ENCODE measurements at regions not wholly inside any gene's neighbourhood (a gene's known extent, or its start where the extent isn't known, plus 50 kb on each side); places are given as distances from the start of the nearest gene placed in this dataset.
"Not testable (repeated sequence)": the region's sequence is repeated elsewhere in the genome, so short reads cannot be mapped to it uniquely, and the experiment has no call there.

DNA sequence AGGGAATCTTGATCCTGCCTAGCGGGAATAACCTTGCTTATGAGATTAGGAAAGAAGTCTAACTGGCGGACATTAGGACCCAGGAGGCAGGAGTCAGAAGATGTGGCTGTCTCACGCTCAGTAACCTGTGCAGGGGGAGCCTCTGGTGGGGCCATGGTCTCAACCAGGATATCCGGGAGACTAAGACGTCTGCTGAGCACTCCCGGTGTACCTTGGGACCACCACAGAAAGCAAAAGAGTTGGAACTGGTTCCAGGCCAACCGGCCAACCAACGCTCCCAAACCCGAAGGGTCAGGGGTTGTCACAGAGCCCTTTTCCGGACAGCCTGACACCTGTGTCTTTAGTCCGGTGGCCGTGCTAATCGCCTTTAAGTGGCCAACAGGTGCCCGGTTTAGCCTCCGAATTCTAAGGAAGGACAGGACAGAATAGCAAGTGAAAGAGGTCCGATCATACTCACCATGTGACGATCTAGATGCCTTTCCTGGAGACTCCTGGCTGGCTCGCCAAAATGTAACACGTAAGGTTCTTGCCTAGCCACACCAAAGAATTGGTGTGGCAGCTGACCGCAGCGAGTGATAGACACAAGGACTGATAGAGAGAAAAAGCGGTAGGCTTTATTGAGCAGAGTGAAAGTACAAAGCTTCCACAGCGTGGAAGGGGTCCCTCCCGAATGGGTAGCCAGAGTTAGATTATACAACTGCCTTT, 103.9 kb upstream of the DIAPH3 start:
- Histone ChIP-seq H3K27me3 (ENCODE audit: insufficient read depth, insufficient read length) (no peaks in the 10 kb centered on the region), H3K9ac (ENCODE audit: insufficient read length, low read depth) (no peak overlapping the region), H3K4me3 (ENCODE audit: insufficient read length, low read depth) (no peak overlapping the region), H3K36me3 (ENCODE audit: insufficient read depth, insufficient read length, low read length) (no peaks in the 10 kb centered on the region), H3K9me3 (ENCODE audit: insufficient read depth, low read length) (no peaks in the 10 kb centered on the region), H3K4me1 (ENCODE audit: insufficient read depth, insufficient read length) (no peaks in the 10 kb centered on the region)
- no peak for DNase-seq (ENCODE audit: low read depth, low spot score)
- no peak for TF ChIP-seq SUZ12 (IDR thresholded peaks at IDR 0.05; ENCODE audit: extremely low read depth, insufficient read depth, insufficient read length)
- TF ChIP-seq ZNF274 (IDR thresholded peaks at IDR 0.05; ENCODE audit: low read depth, low read length): no peak
- TF ChIP-seq YY1 (IDR thresholded peaks at IDR 0.05; ENCODE audit: insufficient read depth, insufficient read length): no peak

DNA sequence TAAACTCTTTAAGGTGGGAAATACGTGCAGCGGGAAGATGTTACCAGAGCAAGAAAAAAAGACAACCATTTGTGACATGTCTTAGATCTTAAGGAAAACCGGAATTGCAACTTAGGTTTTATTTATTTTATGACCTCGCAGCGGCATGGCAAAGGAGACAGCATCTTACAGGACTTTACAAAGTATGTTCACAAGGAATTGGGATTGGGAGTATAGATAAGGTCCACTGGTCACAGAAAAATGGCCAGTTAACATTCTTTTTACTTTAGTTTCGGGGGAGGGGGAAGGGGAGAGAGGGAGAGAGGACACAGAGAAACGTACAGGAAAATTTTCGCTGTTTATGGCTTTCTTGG, 104.5 kb upstream of the DIAPH3 start:
- TF ChIP-seq SUZ12 (IDR thresholded peaks at IDR 0.05; ENCODE audit: extremely low read depth, insufficient read depth, insufficient read length): no peak
- TF ChIP-seq ZNF274 (IDR thresholded peaks at IDR 0.05; ENCODE audit: low read depth, low read length): no peak
- TF ChIP-seq YY1 (IDR thresholded peaks at IDR 0.05; ENCODE audit: insufficient read depth, insufficient read length): no peak
- Histone ChIP-seq H3K4me1 (ENCODE audit: insufficient read depth, insufficient read length) (no peaks in the 10 kb centered on the region), H3K36me3 (ENCODE audit: insufficient read depth, insufficient read length, low read length) (no peaks in the 10 kb centered on the region), H3K27me3 (ENCODE audit: insufficient read depth, insufficient read length) (no peaks in the 10 kb centered on the region), H3K9me3 (ENCODE audit: insufficient read depth, low read length) (no peaks in the 10 kb centered on the region), H3K9ac (ENCODE audit: insufficient read length, low read depth) (no peak overlapping the region), H3K4me3 (ENCODE audit: insufficient read length, low read depth) (no peak overlapping the region)
- DNase-seq (ENCODE audit: low read depth, low spot score): no peak

GRCh38 chr13:60273971-60274527, 110.3 kb upstream of the DIAPH3 start:
- H3K4me1 ChIP-seq (ENCODE audit: insufficient read depth, insufficient read length): no peaks in the 10 kb centered on the region
- TF ChIP-seq SUZ12 (IDR thresholded peaks at IDR 0.05; ENCODE audit: extremely low read depth, insufficient read depth, insufficient read length) (no peak), ZNF274 (IDR thresholded peaks at IDR 0.05; ENCODE audit: low read depth, low read length) (no peak), YY1 (IDR thresholded peaks at IDR 0.05; ENCODE audit: insufficient read depth, insufficient read length) (no peak)
- H3K27me3 ChIP-seq (ENCODE audit: insufficient read depth, insufficient read length): no peaks in the 10 kb centered on the region
- DNase-seq (ENCODE audit: low read depth, low spot score): no peak
- no peak overlapping the region for H3K4me3 ChIP-seq (ENCODE audit: insufficient read length, low read depth)
- H3K9ac ChIP-seq (ENCODE audit: insufficient read length, low read depth): no peak overlapping the region
- H3K36me3 ChIP-seq (ENCODE audit: insufficient read depth, insufficient read length, low read length): no peaks in the 10 kb centered on the region
- no peaks in the 10 kb centered on the region for H3K9me3 ChIP-seq (ENCODE audit: insufficient read depth, low read length)

GRCh38 chr13:60274655-60275054, 110.9 kb upstream of the DIAPH3 start:
- Histone ChIP-seq H3K4me3 (ENCODE audit: insufficient read length, low read depth) (no peak overlapping the region), H3K9ac (ENCODE audit: insufficient read length, low read depth) (no peak overlapping the region)
- TF ChIP-seq ZNF274 (IDR thresholded peaks at IDR 0.05; ENCODE audit: low read depth, low read length): no peak
- TF ChIP-seq YY1 (IDR thresholded peaks at IDR 0.05; ENCODE audit: insufficient read depth, insufficient read length): no peak

GRCh38 chr13:60275208-60275607, 111.5 kb upstream of the DIAPH3 start:
- DNase-seq (ENCODE audit: low read depth, low spot score): no peak
- no peak overlapping the region for H3K9ac ChIP-seq (ENCODE audit: insufficient read length, low read depth)
- no peak overlapping the region for H3K4me3 ChIP-seq (ENCODE audit: insufficient read length, low read depth)
- H3K36me3 ChIP-seq (ENCODE audit: insufficient read depth, insufficient read length, low read length): no peaks in the 10 kb centered on the region
- H3K27me3 ChIP-seq (ENCODE audit: insufficient read depth, insufficient read length): no peaks in the 10 kb centered on the region
- TF ChIP-seq SUZ12 (IDR thresholded peaks at IDR 0.05; ENCODE audit: extremely low read depth, insufficient read depth, insufficient read length): no peak
- TF ChIP-seq ZNF274 (IDR thresholded peaks at IDR 0.05; ENCODE audit: low read depth, low read length): no peak
- TF ChIP-seq YY1 (IDR thresholded peaks at IDR 0.05; ENCODE audit: insufficient read depth, insufficient read length): no peak
- no peaks in the 10 kb centered on the region for H3K9me3 ChIP-seq (ENCODE audit: insufficient read depth, low read length)
- no peaks in the 10 kb centered on the region for H3K4me1 ChIP-seq (ENCODE audit: insufficient read depth, insufficient read length)

More at GRCh38 chr13:60274655-60275054, 110.9 kb upstream of the DIAPH3 start:
- DNase-seq (ENCODE audit: low read depth, low spot score): no peak
- no peaks in the 10 kb centered on the region for H3K4me1 ChIP-seq (ENCODE audit: insufficient read depth, insufficient read length)
- no peaks in the 10 kb centered on the region for H3K27me3 ChIP-seq (ENCODE audit: insufficient read depth, insufficient read length)
- no peaks in the 10 kb centered on the region for H3K9me3 ChIP-seq (ENCODE audit: insufficient read depth, low read length)
- H3K36me3 ChIP-seq (ENCODE audit: insufficient read depth, insufficient read length, low read length): no peaks in the 10 kb centered on the region

DNA sequence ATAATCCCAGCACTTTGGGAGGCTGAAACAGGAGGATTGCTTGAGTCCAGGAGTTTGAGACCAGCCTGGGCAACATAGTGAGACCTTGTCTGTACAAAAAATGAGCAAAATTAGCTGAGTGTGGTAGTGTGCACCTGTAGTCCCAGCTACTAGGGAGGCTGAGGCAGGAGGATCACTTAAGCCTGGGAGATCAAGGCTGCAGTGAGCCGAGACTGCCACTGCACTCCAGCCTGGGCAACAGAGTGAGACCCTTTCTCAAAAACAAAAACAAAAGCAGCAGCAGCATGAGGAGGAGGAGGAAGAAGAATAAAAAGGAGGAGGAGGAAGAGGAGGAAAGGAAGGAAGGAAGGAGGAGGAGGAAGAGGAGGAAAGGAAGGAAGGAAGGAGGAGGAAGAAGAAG, 116.5 kb upstream of the TDRD3 start:
- H3K4me3 ChIP-seq (ENCODE audit: insufficient read length, low read depth); DNase-seq (ENCODE audit: low read depth, low spot score); H3K9ac ChIP-seq (ENCODE audit: insufficient read length, low read depth): not testable (repeated sequence)

GRCh38 chr13:60282186-60282585, 114.8 kb upstream of the TDRD3 start:
- no peak overlapping the region for H3K9ac ChIP-seq (ENCODE audit: insufficient read length, low read depth)
- TF ChIP-seq ZNF274 (IDR thresholded peaks at IDR 0.05; ENCODE audit: low read depth, low read length): no peak
- TF ChIP-seq YY1 (IDR thresholded peaks at IDR 0.05; ENCODE audit: insufficient read depth, insufficient read length): no peak
- no peak for TF ChIP-seq SUZ12 (IDR thresholded peaks at IDR 0.05; ENCODE audit: extremely low read depth, insufficient read depth, insufficient read length)
- DNase-seq (ENCODE audit: low read depth, low spot score): no peak
- no peaks in the 10 kb centered on the region for H3K4me1 ChIP-seq (ENCODE audit: insufficient read depth, insufficient read length)
- no peaks in the 10 kb centered on the region for H3K9me3 ChIP-seq (ENCODE audit: insufficient read depth, low read length)
- no peak overlapping the region for H3K4me3 ChIP-seq (ENCODE audit: insufficient read length, low read depth)
- no peaks in the 10 kb centered on the region for H3K36me3 ChIP-seq (ENCODE audit: insufficient read depth, insufficient read length, low read length)
- no peaks in the 10 kb centered on the region for H3K27me3 ChIP-seq (ENCODE audit: insufficient read depth, insufficient read length)

More for the DNA sequence above, 116.5 kb upstream of the TDRD3 start:
- not testable (repeated sequence) for H3K27me3 ChIP-seq (ENCODE audit: insufficient read depth, insufficient read length); H3K4me1 ChIP-seq (ENCODE audit: insufficient read depth, insufficient read length); H3K36me3 ChIP-seq (ENCODE audit: insufficient read depth, insufficient read length, low read length); H3K9me3 ChIP-seq (ENCODE audit: insufficient read depth, low read length)
